OCI-LY7 (cell line): ENCODE measurements at regions not wholly inside any gene's neighbourhood (a gene's known extent, or its start where the extent isn't known, plus 50 kb on each side); places are given as distances from the start of the nearest gene placed in this dataset.

Source experiments
- BruUV-seq: library from RNA; stranded (reverse); fragments of 400-500 nt; replicated peaks from 2 replicates; lab custom pipeline; 2021; lab: Mats Ljungman, UMichigan
- CTCF ChIA-PET: fragments of 300-600 bp; sonication (Branson Sonifier 250); formaldehyde crosslinking; loops from one replicate; lab custom pipeline; 2022; ENCODE audit warnings: antibody characterized with exemption; ENCODE audit not compliant: unreplicated experiment; lab: Charles Lee
- POLR2A ChIA-PET: fragments of 300-600 bp; sonication (Branson Sonifier 250); formaldehyde crosslinking; loops from one replicate; lab custom pipeline; 2022; ENCODE audit warnings: antibody characterized with exemption; lab: Charles Lee
- DNase-seq: peaks from one replicate; pipeline ENCODE4 v3.0.0-alpha.2; 2015; ENCODE audit warnings: low spot score
- H2AFZ ChIP-seq: fragments of 200-600 bp; sonication (generic), shearing (Covaris generic); 2 replicates; pipeline ENCODE4 v1.6.1; 2014; ENCODE audit warnings: mild to moderate bottlenecking, antibody characterized with exemption, low read length, moderate library complexity
- H3K27ac ChIP-seq: fragments of 200-600 bp; sonication (generic); 2 replicates; pipeline ENCODE4 v1.5.1; 2014; ENCODE audit warnings: mixed run types, low read depth, mild to moderate bottlenecking, moderate library complexity, low read length, inconsistent platforms; ENCODE audit not compliant: poor library complexity, severe bottlenecking
- H3K36me3 ChIP-seq: fragments of 200-600 bp; sonication (generic); 2 replicates; pipeline ENCODE4 v1.6.1; 2014; ENCODE audit warnings: mild to moderate bottlenecking, antibody characterized with exemption, low read length, moderate library complexity, mixed read lengths; ENCODE audit not compliant: insufficient read depth
- H3K4me1 ChIP-seq: fragments of 200-600 bp; sonication (generic); 2 replicates; pipeline ENCODE4 v1.5.1; 2014; ENCODE audit warnings: mild to moderate bottlenecking, low read length; ENCODE audit not compliant: insufficient read depth, poor library complexity, severe bottlenecking
- H3K4me2 ChIP-seq: fragments of 200-600 bp; sonication (generic); 2 replicates; pipeline ENCODE4 v1.6.1; 2014; ENCODE audit warnings: mild to moderate bottlenecking, low read length
- H3K4me3 ChIP-seq: fragments of 200-600 bp; sonication (generic); 2 replicates; pipeline ENCODE4 v1.5.1; 2014; ENCODE audit warnings: mild to moderate bottlenecking, low read depth, low read length; ENCODE audit not compliant: poor library complexity, severe bottlenecking
- H3K79me2 ChIP-seq: fragments of 200-600 bp; sonication (generic); 2 replicates; pipeline ENCODE4 v1.6.1; 2016; ENCODE audit warnings: low read depth, mild to moderate bottlenecking, low read length, moderate library complexity, mixed read lengths; ENCODE audit not compliant: insufficient read depth
- H3K9me2 ChIP-seq: fragments of 200-600 bp; sonication (generic); 2 replicates; pipeline ENCODE4 v1.6.1; 2016; ENCODE audit warnings: mild to moderate bottlenecking, low read length, mixed read lengths; ENCODE audit not compliant: insufficient read depth
- H3K9me3 ChIP-seq: fragments of 200-600 bp; sonication (generic); 2 replicates; pipeline ENCODE4 v1.6.1; 2014; ENCODE audit warnings: mild to moderate bottlenecking, mixed run types, low read length, mixed read lengths
- H4K20me1 ChIP-seq: fragments of 200-600 bp; sonication (generic); 2 replicates; pipeline ENCODE4 v1.6.1; 2014; ENCODE audit warnings: mild to moderate bottlenecking, antibody characterized with exemption, low read length, moderate library complexity, mixed read lengths; ENCODE audit not compliant: insufficient read depth
- CTCF ChIP-seq: fragments of 200-600 bp; sonication (generic); conservative IDR thresholded peaks from 2 replicates; pipeline ENCODE4 v1.5.1; 2014; ENCODE audit warnings: mild to moderate bottlenecking, antibody characterized with exemption, low read length, moderate library complexity, mixed read lengths
- EZH2phosphoT487 ChIP-seq: fragments of 200-600 bp; sonication (generic); IDR thresholded peaks from 2 replicates; pipeline ENCODE4 v1.6.1; 2018; ENCODE audit warnings: low read depth, borderline replicate concordance, mild to moderate bottlenecking, mixed run types, antibody characterized with exemption, low read length, moderate library complexity, mixed read lengths
- intact Hi-C: fragments of 100-400 bp; cut with micrococcal nuclease; formaldehyde crosslinking; loops from one replicate; pipeline ENCODE4 v1.10.0; 2022; ENCODE audit not compliant: unreplicated experiment

- H3K36me3 ChIP-seq: no peaks in the 10 kb centered on the region
- no peak overlapping the region for H2AFZ ChIP-seq
- DNase-seq: no peak
- H3K4me2 ChIP-seq: no peak overlapping the region
- ChIA-PET POLR2A (interaction anchor here (0.6 kb wide), 1 partner anchor 732 kb away, joined by 4 read pairs; no protein-coding TSS in a partner anchor), CTCF (no interaction called here)
- intact Hi-C loops: loop anchor here (10.0 kb wide), 1 partner anchor 801 kb away; no protein-coding TSS in a partner anchor
- no peaks in the 10 kb centered on the region for H4K20me1 ChIP-seq
- TF ChIP-seq CTCF (no peak), EZH2phosphoT487 (no peak)
- no TSS peak for BruUV-seq
- no peak overlapping the region for H3K4me3 ChIP-seq
- H3K79me2 ChIP-seq: no peaks in the 10 kb centered on the region
- H3K27ac ChIP-seq: no peak overlapping the region
- H3K4me1 ChIP-seq: no peaks in the 10 kb centered on the region
- no peaks in the 10 kb centered on the region for H3K9me2 ChIP-seq
- no peaks in the 10 kb centered on the region for H3K9me3 ChIP-seq
Measured at GRCh38 chr6:166075925-166076324, 91.7 kb downstream of the TBXT start.

GRCh38 chr6:166075186-166075585 lies 92.5 kb downstream of the TBXT start:
- POLR2A ChIA-PET: no interaction called here
- intact Hi-C loops: loop anchor here (10.0 kb wide), 1 partner anchor 800 kb away; no protein-coding TSS in a partner anchor
- Histone ChIP-seq H3K79me2 (no peaks in the 10 kb centered on the region), H3K27ac (no peak overlapping the region), H2AFZ (no peak overlapping the region), H3K4me3 (no peak overlapping the region), H3K36me3 (no peaks in the 10 kb centered on the region), H3K4me1 (no peaks in the 10 kb centered on the region), H3K4me2 (no peak overlapping the region), H4K20me1 (no peaks in the 10 kb centered on the region), H3K9me2 (no peaks in the 10 kb centered on the region), H3K9me3 (no peaks in the 10 kb centered on the region)
- no TSS peak for BruUV-seq
- no peak for DNase-seq
- TF ChIP-seq CTCF (no peak), EZH2phosphoT487 (no peak)
- CTCF ChIA-PET: no interaction called here

DNA sequence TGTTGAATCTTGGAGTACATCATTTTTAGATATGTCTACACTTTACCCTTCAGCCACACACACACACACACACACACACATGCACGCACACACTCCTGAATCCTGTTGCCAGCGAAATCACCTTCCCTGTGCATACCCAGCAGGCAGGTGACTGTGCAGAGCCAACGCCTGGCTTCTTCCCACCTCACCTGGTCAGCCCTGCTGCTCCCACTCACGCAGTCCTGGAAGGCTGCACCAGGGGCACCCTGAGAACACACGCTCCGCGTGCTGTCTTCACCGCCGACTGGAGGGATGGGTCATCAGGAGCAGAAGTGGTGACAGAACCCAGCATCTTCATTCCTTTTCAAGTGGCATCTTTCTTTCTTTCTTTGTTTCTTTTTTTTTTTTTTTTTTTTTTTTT lies 94.6 kb downstream of the TBXT start:
- no peaks in the 10 kb centered on the region for H3K9me2 ChIP-seq
- POLR2A ChIA-PET: no interaction called here
- H3K79me2 ChIP-seq: no peaks in the 10 kb centered on the region
- TF ChIP-seq CTCF (no peak), EZH2phosphoT487 (no peak)
- no peak overlapping the region for H3K4me2 ChIP-seq
- BruUV-seq: no TSS peak
- no peaks in the 10 kb centered on the region for H3K9me3 ChIP-seq
- no peaks in the 10 kb centered on the region for H3K4me1 ChIP-seq
- H3K4me3 ChIP-seq: no peak overlapping the region
- H3K36me3 ChIP-seq: no peaks in the 10 kb centered on the region
- DNase-seq: no peak
- CTCF ChIA-PET: no interaction called here
- no peak overlapping the region for H3K27ac ChIP-seq
- H2AFZ ChIP-seq: no peak overlapping the region
- intact Hi-C loops: loop anchor here (10.0 kb wide), 1 partner anchor 798 kb away; no protein-coding TSS in a partner anchor
- no peaks in the 10 kb centered on the region for H4K20me1 ChIP-seq
